Esophagus squamous epithelium (tissue), 5 donors: ENCODE measurements at regions not wholly inside any gene's neighbourhood (a gene's known extent, or its start where the extent isn't known, plus 50 kb on each side); places are given as distances from the start of the nearest gene placed in this dataset.

Source experiments
- DNase-seq: peaks from one replicate; lab custom pipeline; 2025; lab: John Stamatoyannopoulos, UW
- H3K27ac ChIP-seq, 4 donors: fragments of 200-600 bp; sonication (generic); one replicate each; pipeline ENCODE4 v1.5.1; 2016 to 2019; ENCODE audit warnings: mild to moderate bottlenecking in 1 of 4
- H3K27me3 ChIP-seq, 4 donors: fragments of 200-600 bp; sonication (generic); 1 replicate in 3 of 4; 2 replicates in 1 of 4; pipeline versions ENCODE4 v1.5.1 to v1.6.0; 2017 to 2021; ENCODE audit warnings: antibody characterized with exemption in 1 of 4
- H3K36me3 ChIP-seq, 3 donors: fragments of 200-600 bp; sonication (generic); one replicate each; pipeline ENCODE4 v1.5.1; 2016 to 2019
- H3K4me1 ChIP-seq, 3 donors: fragments of 200-600 bp; sonication (generic); one replicate each; pipeline ENCODE4 v1.5.1; 2017 to 2019
- H3K4me3 ChIP-seq, 4 donors: fragments of 200-600 bp; sonication (generic); 1 replicate in 3 of 4; 2 replicates in 1 of 4; pipeline ENCODE4 v1.5.1; 2016 to 2019; ENCODE audit warnings: mild to moderate bottlenecking in 2 of 4, moderate library complexity in 1 of 4
- H3K9me3 ChIP-seq, 3 donors: fragments of 200-600 bp; sonication (generic); one replicate each; pipeline ENCODE4 v1.5.1; 2016 to 2019
- POLR2A ChIP-seq, 4 donors: fragments of 450-650 bp; IDR thresholded peaks; one replicate each; pipeline ENCODE4 v1.6.1; 2017; ENCODE audit warnings: antibody characterized with exemption in 4 of 4, mild to moderate bottlenecking in 4 of 4, moderate library complexity in 3 of 4
- WGBS, 2 donors: methylation state at CpG; one replicate each; pipeline ENCODE4 v1.1.5; 2018; 5-methylcytosine and 5-hydroxymethylcytosine counted together
- intact Hi-C: fragments of 100-400 bp; cut with DNase I; formaldehyde crosslinking; loops from one replicate; pipeline ENCODE4 v1.15.0; 2022
- TF ChIP-seq, protein P1 (sequence below), 6 experiments: fragments of 450-650 bp in 4 of 6; fragments of 200-600 bp in 2 of 6; sonication (generic) in 2 of 6; IDR thresholded peaks; one replicate each; pipeline ENCODE4 v1.5.1; 2016 to 2019; ENCODE audit warnings: antibody characterized with exemption in 6 of 6, mild to moderate bottlenecking in 4 of 6, moderate library complexity in 4 of 6
- donor health status: DM: yes; HTN: yes; CAD: no.

DNA sequence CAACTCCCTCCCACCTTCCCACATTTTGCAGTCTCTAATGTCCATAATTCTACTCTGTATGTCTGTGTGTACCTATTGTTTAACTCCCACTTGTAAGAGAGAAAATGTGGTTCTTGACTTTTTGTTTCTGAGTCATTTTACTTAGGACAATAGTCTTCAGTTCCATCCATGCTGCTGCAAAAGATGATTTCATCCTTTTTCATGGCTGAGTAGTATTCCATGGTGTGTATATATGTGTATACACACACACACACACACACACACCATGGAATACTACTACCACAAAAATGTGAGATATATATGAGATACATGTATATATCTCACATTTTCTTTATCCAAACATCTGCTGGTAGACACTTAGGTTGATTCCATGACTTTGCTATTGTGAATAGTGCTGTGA, 182.1 kb upstream of the GALNT17 start:
- no peaks in the 10 kb centered on the region for H3K36me3 ChIP-seq
- no peaks in the 10 kb centered on the region for H3K9me3 ChIP-seq
- no peak for DNase-seq
- no peak overlapping the region for H3K4me3 ChIP-seq
- TF ChIP-seq, protein P1, sequence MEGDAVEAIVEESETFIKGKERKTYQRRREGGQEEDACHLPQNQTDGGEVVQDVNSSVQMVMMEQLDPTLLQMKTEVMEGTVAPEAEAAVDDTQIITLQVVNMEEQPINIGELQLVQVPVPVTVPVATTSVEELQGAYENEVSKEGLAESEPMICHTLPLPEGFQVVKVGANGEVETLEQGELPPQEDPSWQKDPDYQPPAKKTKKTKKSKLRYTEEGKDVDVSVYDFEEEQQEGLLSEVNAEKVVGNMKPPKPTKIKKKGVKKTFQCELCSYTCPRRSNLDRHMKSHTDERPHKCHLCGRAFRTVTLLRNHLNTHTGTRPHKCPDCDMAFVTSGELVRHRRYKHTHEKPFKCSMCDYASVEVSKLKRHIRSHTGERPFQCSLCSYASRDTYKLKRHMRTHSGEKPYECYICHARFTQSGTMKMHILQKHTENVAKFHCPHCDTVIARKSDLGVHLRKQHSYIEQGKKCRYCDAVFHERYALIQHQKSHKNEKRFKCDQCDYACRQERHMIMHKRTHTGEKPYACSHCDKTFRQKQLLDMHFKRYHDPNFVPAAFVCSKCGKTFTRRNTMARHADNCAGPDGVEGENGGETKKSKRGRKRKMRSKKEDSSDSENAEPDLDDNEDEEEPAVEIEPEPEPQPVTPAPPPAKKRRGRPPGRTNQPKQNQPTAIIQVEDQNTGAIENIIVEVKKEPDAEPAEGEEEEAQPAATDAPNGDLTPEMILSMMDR (IDR thresholded peaks at IDR 0.05) = no peak
- H3K27me3 ChIP-seq = no peaks in the 10 kb centered on the region
- intact Hi-C loops = no loop called here
- no peak overlapping the region for H3K27ac ChIP-seq
- H3K4me1 ChIP-seq = no peaks in the 10 kb centered on the region

DNA sequence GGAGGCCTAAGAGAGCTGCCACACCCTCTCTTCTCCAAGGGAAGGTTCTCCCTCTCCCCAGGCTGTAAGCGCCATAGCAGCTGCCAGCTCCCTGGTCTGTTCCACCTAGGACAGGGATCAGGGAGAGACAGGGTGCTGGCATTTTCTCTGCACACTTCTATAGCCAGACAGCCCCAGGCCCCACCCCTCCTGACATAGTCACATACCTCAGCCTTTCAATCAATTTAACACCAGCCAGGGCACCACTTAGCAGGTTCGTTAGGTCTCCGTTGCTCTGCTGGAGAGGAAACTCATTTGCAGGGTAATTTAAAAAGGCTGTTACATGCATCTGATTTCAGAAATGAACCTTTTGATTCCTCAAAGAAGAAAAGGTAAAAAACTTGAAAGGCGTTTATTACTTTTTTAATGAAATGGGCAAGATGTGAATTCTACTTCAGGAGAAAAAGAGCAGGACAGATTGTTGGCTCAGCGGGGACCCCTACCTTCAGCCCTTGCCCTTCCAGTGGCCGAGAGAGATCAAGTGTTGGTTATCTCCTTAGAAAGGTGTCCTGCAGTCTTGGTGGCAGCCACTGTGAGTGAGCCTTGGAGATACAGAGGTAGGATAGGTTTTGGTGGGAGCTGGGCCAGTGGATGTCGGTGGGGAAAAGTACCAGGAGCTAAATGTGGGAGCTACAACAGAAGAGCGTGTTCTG, 180.5 kb upstream of the GALNT17 start:
- Histone ChIP-seq H3K36me3 (no peaks in the 10 kb centered on the region), H3K27ac (no peak overlapping the region), H3K27me3 (no peaks in the 10 kb centered on the region), H3K4me3 (no peak overlapping the region), H3K4me1 (no peaks in the 10 kb centered on the region), H3K9me3 (no peaks in the 10 kb centered on the region)
- no peak for TF ChIP-seq POLR2A (IDR thresholded peaks at IDR 0.05)
- TF ChIP-seq, protein P1 (IDR thresholded peaks at IDR 0.05) = no peak
- DNase-seq = no peak
- 59 to 77% methylated on average over 7 to 8 of the region's 8 CpGs for WGBS, 2 donors
- intact Hi-C loops = no loop called here

DNA sequence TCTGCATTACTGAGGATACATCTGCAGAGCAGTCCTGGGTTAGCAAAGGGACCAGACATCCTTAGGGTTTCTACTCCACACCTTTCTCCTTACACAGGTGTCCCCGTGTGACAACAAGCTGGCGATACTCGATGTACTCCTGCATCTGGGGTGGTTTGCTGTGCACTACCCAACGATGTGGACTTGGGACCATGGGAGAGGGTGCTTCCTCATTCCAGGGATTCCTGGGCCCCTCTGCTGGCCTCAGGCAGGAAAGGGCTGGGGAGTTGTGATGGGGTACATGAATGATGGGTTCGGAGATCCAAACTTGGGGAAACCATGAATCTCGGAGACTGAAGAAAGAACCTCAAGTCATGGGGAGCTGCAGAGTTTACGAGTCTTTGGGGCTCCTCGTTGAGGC, 179.6 kb upstream of the GALNT17 start:
- no peak for TF ChIP-seq POLR2A (IDR thresholded peaks at IDR 0.05)
- TF ChIP-seq, protein P1 (IDR thresholded peaks at IDR 0.05) = no peak
- H3K27ac ChIP-seq = no peak overlapping the region
- no peaks in the 10 kb centered on the region for H3K9me3 ChIP-seq
- H3K36me3 ChIP-seq = no peaks in the 10 kb centered on the region
- WGBS, 2 donors = 87% methylated on average over 3 to 8 of the region's 8 CpGs
- no peak for DNase-seq
- no peaks in the 10 kb centered on the region for H3K27me3 ChIP-seq
- H3K4me3 ChIP-seq = no peak overlapping the region
- H3K4me1 ChIP-seq = no peaks in the 10 kb centered on the region
- intact Hi-C loops = no loop called here

DNA sequence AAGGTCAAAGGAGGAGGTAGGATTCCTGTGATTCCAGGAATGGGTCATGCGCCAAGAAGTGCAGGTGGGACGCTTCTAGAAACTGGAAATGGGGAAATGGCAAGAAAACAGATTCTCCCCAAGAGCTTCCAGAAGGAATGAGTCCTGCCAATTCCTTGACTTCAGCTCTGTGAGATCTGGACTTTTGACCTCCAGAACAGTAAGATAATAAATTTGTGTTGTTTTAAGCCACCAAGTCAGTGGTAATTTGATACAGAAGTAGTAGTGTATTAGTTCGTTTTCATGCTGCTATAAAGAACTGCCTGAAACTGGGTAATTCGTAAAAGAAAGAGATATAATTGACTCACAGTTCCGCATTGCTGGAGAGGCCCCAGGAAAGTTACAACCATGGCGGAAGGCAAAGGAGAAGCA, 178.6 kb upstream of the GALNT17 start:
- DNase-seq = no peak
- Histone ChIP-seq H3K27ac (no peak overlapping the region), H3K9me3 (no peaks in the 10 kb centered on the region), H3K4me1 (no peaks in the 10 kb centered on the region), H3K27me3 (no peaks in the 10 kb centered on the region), H3K4me3 (no peak overlapping the region), H3K36me3 (no peaks in the 10 kb centered on the region)
- intact Hi-C loops = no loop called here
- WGBS, 2 donors = 68 to 76% methylated on average over 6 of the region's 6 CpGs
- TF ChIP-seq, protein P1 (IDR thresholded peaks at IDR 0.05) = no peak
- no peak for TF ChIP-seq POLR2A (IDR thresholded peaks at IDR 0.05)

DNA sequence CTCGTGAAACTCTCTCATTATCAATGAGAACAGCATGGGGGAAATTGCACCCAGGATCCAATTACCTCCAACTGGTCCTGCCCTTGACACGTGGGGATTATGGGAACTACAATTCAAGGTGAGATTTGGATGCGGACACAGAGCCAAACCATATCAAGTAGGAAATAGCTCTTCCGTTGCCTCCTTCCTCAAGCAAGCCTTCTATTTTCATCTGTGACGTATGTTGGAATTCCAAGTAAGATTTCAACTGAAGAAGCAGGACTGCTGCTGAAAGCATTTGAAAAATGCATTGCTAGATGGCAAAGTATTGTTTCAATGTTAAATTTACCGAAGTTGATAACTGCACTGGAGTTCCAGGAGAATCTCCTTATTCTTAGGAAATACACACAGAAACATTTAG, 178.1 kb upstream of the GALNT17 start:
- WGBS, 2 donors = 43 to 49% methylated on average over 6 of the region's 6 CpGs
- H3K27ac ChIP-seq = no peak overlapping the region

More for the DNA sequence above, 178.1 kb upstream of the GALNT17 start:
- intact Hi-C loops = loop anchor here (2.0 kb wide), 1 partner anchor 19 kb away; no protein-coding TSS in a partner anchor
- no peaks in the 10 kb centered on the region for H3K4me1 ChIP-seq
- no peaks in the 10 kb centered on the region for H3K36me3 ChIP-seq
- H3K4me3 ChIP-seq = no peak overlapping the region
- no peak for TF ChIP-seq POLR2A (IDR thresholded peaks at IDR 0.05)
- TF ChIP-seq, protein P1 (IDR thresholded peaks at IDR 0.05) = no peak
- no peaks in the 10 kb centered on the region for H3K9me3 ChIP-seq
- H3K27me3 ChIP-seq = no peaks in the 10 kb centered on the region
- DNase-seq = no peak
